ENCODE measurements at regions not wholly inside any gene's neighbourhood (a gene's known extent, or its start where the extent isn't known, plus 50 kb on each side); places are given as distances from the start of the nearest gene placed in this dataset.
"Not testable (repeated sequence)": the region's sequence is repeated elsewhere in the genome, so short reads cannot be mapped to it uniquely, and the experiment has no call there.

DNA sequence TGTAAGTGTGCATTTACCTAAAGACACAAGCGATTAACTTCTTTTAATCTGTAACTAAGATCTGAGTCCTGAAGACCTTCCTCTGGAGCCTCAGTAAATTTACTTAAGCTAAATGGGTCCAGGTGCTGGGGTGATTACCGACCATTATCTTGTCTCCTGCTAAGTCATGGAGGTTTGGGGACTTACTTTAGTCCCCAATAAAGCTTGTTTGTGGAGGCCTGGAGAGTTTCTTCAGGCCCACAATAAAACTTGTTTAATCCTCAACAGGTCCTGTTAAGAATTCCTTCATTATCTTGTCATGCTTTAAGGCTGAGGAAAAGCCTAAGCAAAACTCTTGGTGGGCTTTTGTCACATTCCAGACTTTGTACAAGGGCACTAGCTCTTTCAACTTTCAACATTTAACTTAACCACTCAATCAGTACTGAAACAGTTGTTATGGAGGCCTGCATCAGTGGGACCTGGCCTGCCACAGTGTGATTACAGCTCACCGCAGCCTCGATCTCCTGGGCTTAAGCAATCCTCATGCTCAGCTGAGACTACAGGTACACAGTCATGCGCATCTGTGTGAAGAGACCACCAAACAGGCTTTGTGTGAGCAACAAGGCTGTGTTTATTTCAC, 84.0 kb downstream of the FMO4 start:
- DNase-seq = no peak
- H3K27me3 ChIP-seq = no peaks in the 10 kb centered on the region
- TF ChIP-seq CTCF (IDR thresholded peaks at IDR 0.05) (no peak), POLR2AphosphoS5 (IDR thresholded peaks at IDR 0.05) (no peak), EP300 (IDR thresholded peaks at IDR 0.05) (no peak), POLR2A (IDR thresholded peaks at IDR 0.05) (no peak)
- no peaks in the 10 kb centered on the region for H3K36me3 ChIP-seq
- H3K4me3 ChIP-seq = no peak overlapping the region
- intact Hi-C loops (cut with DNase I; ENCODE audit: low total_unique reads) = no loop called here
- peaks cover 0 to 7% (median 3%) of the 10 kb centered on the region in 4 donors for H3K4me1 ChIP-seq
- WGBS, 5 donors = 77 to 89% (median 83%) methylated on average over 5 of the region's 5 CpGs
- H3K27ac ChIP-seq = no peak overlapping the region
- no peaks in the 10 kb centered on the region for H3K9me3 ChIP-seq

DNA sequence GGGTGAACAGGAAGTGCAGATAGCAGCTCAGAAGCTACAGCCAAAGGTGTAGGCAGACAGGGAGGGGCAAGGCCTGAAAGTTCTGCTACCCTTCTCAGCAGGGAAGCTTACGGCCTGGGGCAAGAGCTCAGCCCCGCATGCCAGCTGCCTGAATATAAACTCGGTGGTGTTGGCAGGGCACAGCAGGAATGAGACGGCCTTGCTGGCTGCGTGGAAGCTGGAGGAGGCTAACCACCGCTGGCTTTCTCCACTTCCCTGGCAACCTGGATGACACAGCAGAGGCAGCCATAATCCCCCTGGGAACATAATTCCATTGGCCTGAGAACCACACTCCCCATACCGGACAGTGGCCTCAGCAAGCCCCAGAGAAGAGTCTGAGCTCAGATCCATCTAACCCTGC, 81.9 kb upstream of the PRRC2C start:
- Histone ChIP-seq H3K4me3 (no peak overlapping the region), H3K9me3 (no peaks in the 10 kb centered on the region), H3K27ac (peak overlapping the region in 1 of 5 donors; percentile 34), H3K4me1 (peaks cover 0 to 9% (median 2%) of the 10 kb centered on the region in 4 donors), H3K36me3 (no peaks in the 10 kb centered on the region), H3K27me3 (no peaks in the 10 kb centered on the region)
- TF ChIP-seq POLR2AphosphoS5 (IDR thresholded peaks at IDR 0.05) (no peak), EP300 (IDR thresholded peaks at IDR 0.05) (no peak), POLR2A (IDR thresholded peaks at IDR 0.05) (no peak), CTCF (IDR thresholded peaks at IDR 0.05) (no peak)
- 38 to 51% (median 46%) methylated on average over 6 to 7 of the region's 7 CpGs for WGBS, 5 donors
- intact Hi-C loops (cut with DNase I; ENCODE audit: low total_unique reads) = no loop called here
- no peak for DNase-seq

- TF ChIP-seq CTCF (IDR thresholded peaks at IDR 0.05) = no peak
- no peak for TF ChIP-seq EP300 (IDR thresholded peaks at IDR 0.05)
- TF ChIP-seq POLR2AphosphoS5 (IDR thresholded peaks at IDR 0.05) = no peak
- TF ChIP-seq POLR2A (IDR thresholded peaks at IDR 0.05) = no peak
Observed at GRCh38 chr1:171405391-171405714, 80.0 kb upstream of the PRRC2C start.

GRCh38 chr1:171413557-171413956, 71.8 kb upstream of the PRRC2C start:
- H3K27ac ChIP-seq; DNase-seq; H3K36me3 ChIP-seq; H3K9me3 ChIP-seq; intact Hi-C loops (cut with DNase I; ENCODE audit: low total_unique reads); H3K4me1 ChIP-seq; H3K4me3 ChIP-seq; H3K27me3 ChIP-seq: not testable (repeated sequence)
- 96 to 99% (median 97%) methylated on average over 6 of the region's 6 CpGs for WGBS, 5 donors

More at GRCh38 chr1:171405391-171405714, 80.0 kb upstream of the PRRC2C start:
- no peaks in the 10 kb centered on the region for H3K36me3 ChIP-seq
- 80 to 98% (median 89%) methylated on average over 1 of the region's 1 CpG for WGBS, 5 donors
- no peak overlapping the region for H3K4me3 ChIP-seq
- intact Hi-C loops (cut with DNase I; ENCODE audit: low total_unique reads) = no loop called here
- DNase-seq = no peak
- H3K4me1 ChIP-seq = peaks cover 0 to 9% (median 2%) of the 10 kb centered on the region in 4 donors
- H3K27me3 ChIP-seq = no peaks in the 10 kb centered on the region
- H3K27ac ChIP-seq = no peak overlapping the region
- no peaks in the 10 kb centered on the region for H3K9me3 ChIP-seq

GRCh38 chr1:171418546-171418945, 66.8 kb upstream of the PRRC2C start:
- Histone ChIP-seq H3K4me3 (no peak overlapping the region), H3K36me3 (no peaks in the 10 kb centered on the region), H3K27ac (no peak overlapping the region), H3K9me3 (no peaks in the 10 kb centered on the region), H3K27me3 (no peaks in the 10 kb centered on the region), H3K4me1 (peaks cover 0 to 6% (median 0%) of the 10 kb centered on the region in 4 donors)
- 63 to 79% (median 74%) methylated on average over 3 of the region's 3 CpGs for WGBS, 5 donors
- intact Hi-C loops (cut with DNase I; ENCODE audit: low total_unique reads) = no loop called here
- no peak for TF ChIP-seq POLR2AphosphoS5 (IDR thresholded peaks at IDR 0.05)
- no peak for TF ChIP-seq CTCF (IDR thresholded peaks at IDR 0.05)
- TF ChIP-seq POLR2A (IDR thresholded peaks at IDR 0.05) = no peak
- no peak for DNase-seq

All from stomach (tissue), 8 donors.